ENCODE measurements at regions not wholly inside any gene's neighbourhood (a gene's known extent, or its start where the extent isn't known, plus 50 kb on each side); places are given as distances from the start of the nearest gene placed in this dataset.
"Not testable (repeated sequence)": the region's sequence is repeated elsewhere in the genome, so short reads cannot be mapped to it uniquely, and the experiment has no call there.

DNA sequence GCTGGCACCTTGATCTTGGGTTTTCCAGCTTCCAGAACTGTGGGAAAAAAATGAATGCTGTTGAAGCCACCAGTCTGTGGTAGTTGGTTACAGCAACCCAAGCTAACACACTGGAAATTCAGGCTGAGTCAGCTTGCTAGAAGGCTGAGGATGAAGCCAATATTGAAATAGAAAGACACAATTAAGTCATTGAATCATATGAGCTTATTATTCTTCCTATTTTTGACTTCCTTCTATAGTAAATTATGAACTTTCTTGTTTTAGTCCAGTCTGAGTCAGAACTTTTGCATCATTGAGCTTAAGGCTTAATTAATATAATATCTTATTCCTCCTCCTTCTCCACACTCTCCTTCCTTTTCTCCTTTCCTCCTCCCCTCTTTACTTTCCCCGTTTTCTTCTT, 153.6 kb upstream of the LRRC61 start:
- TF ChIP-seq, protein P1, sequence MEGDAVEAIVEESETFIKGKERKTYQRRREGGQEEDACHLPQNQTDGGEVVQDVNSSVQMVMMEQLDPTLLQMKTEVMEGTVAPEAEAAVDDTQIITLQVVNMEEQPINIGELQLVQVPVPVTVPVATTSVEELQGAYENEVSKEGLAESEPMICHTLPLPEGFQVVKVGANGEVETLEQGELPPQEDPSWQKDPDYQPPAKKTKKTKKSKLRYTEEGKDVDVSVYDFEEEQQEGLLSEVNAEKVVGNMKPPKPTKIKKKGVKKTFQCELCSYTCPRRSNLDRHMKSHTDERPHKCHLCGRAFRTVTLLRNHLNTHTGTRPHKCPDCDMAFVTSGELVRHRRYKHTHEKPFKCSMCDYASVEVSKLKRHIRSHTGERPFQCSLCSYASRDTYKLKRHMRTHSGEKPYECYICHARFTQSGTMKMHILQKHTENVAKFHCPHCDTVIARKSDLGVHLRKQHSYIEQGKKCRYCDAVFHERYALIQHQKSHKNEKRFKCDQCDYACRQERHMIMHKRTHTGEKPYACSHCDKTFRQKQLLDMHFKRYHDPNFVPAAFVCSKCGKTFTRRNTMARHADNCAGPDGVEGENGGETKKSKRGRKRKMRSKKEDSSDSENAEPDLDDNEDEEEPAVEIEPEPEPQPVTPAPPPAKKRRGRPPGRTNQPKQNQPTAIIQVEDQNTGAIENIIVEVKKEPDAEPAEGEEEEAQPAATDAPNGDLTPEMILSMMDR (IDR thresholded peaks at IDR 0.05) = not testable (repeated sequence)
- TF ChIP-seq POLR2A (IDR thresholded peaks at IDR 0.05) = not testable (repeated sequence)

Data from right lobe of liver (tissue), 4 donors.